GM19438 (cell line): ENCODE measurements at regions not wholly inside any gene's neighbourhood (a gene's known extent, or its start where the extent isn't known, plus 50 kb on each side); places are given as distances from the start of the nearest gene placed in this dataset.

ENCODE experiments used
- ATAC-seq: cut with Tn5 transposase; IDR thresholded peaks from one replicate; pipeline ENCODE4 v1.9.1; 2021; ENCODE audit warnings: low read depth; ENCODE audit not compliant: unreplicated experiment

GRCh38 chr17:14918540-14918939, 346.6 kb downstream of the PMP22 start:
- ATAC-seq, result no peak

DNA sequence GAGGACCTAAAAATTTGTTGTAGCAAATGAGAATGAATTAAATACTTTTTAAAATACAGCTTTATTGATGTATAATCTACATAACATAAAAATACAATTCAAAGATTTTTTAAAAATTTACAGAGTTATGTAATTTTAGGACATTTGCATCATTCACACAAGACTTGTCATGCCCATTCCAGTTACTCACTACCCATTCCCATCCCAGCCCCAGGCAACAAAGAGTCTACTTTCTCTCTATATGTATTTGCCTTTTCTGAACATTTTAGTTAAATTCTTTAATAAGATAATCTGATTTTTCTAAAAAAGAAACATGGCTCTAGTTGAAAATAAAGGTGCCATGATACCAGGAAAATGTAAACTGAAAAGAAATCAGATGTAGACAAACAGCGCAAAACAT, 354.2 kb downstream of the PMP22 start:
- no peak for ATAC-seq

- ATAC-seq, result no peak
Observed at GRCh38 chr17:14904386-14904785, 360.7 kb downstream of the PMP22 start.

GRCh38 chr17:14903854-14904253, 361.3 kb downstream of the PMP22 start:
- no peak for ATAC-seq

- no peak for ATAC-seq
Observed at GRCh38 chr17:14902803-14903202, 362.3 kb downstream of the PMP22 start.

GRCh38 chr17:14902297-14902696, 362.8 kb downstream of the PMP22 start:
- ATAC-seq, result no peak

DNA sequence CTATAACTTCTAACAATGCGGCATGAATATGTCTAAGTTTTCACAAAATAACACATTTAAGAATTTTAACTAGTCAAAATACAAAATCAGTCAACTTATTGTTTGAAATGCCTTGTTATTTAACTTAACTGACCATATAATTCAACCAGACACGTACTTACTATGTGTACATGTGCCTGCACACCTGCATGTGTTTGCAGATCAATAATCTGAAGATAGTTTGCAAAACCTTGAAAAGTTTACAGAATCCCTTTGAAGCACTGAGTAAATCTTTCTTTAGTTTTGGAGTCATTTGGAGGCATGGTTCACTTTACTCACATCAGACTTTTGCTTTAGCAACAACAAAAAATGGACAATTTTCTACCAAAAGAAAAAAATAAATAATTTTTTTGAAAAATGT, 363.8 kb downstream of the PMP22 start:
- no peak for ATAC-seq

DNA sequence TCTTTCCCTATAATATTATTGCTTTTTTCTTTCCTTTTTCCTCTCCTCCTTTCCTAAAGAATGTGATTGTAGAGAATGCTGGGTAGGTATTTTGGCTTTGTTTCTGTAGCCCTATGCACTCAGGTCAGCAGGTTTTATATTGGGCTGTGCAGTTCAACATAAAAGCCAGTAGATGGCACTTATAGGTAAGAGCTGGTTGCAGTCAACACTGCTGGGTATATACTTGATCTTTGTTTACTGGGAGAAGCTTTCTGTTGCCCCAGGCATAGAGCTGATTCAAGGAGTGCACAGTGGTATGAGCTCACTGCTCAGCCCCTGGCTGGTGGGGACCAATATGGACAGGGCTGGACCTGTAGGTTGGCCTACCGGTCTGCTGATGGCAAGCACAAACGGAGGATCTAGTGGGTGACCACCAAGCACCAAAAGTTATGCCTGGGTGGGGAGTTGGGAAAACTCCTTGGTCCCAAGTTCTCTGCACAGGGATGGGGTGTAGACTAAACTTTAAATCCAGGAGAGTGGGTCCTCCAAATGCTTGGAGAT, 378.9 kb downstream of the PMP22 start:
- ATAC-seq, result no peak

DNA sequence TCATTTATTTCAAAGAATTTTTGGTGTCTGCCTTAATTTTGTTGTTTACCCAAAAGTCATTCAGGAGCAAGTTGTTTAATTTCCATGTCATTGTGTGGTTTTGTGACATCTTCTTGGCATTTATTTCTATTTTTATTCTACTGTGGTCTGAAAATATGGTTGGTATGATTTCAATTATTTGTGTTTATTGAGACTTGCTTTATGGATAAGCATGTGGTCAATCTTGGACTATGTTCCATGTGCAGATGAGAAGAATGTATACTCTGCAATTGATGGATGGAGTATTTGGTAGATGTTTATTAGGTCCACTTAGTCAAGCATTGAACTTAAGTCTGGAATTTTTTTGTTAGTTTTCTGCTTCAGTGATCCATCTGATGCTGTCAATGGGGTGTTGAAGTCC, 383.0 kb downstream of the PMP22 start:
- ATAC-seq, result no peak

DNA sequence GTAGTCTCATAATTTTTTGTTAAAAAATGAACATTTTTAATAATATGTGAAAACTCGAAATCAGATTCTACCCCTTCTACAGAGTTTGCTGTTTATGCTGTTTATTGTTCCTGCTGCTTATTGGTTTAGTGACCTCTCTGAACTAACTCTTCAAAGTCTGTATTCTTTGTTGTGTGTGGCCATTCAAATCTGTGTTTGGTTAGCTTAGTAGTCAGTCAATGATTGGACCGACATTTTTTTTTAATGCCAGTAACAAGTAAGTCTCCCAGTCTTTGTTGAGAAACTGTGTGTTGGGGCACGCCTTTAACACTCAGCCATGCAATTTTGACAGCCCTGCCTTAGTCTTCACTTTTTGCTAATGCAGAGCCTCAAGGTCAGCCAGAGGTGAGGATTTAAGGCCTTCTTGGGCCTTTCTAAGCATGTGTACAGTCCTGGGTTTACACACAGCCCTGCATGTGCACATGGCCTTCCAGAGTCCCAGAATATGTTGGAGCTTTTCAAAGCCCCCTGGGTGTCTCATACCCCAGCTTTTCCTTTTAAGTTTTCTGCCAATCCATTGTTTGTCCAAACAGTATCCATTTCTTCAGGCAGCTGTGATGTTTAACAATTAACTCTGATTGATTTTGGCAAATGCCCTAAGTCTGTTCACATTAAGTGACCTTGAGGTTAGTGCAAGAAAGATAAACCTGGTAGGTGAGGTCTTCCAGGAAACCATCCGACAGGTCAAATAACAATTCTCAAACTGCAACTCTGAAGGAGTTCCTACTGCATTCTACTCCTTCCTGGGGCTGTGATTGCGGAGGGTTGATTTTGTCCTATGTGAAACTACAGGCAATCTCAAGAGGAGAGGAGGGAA, 389.3 kb downstream of the PMP22 start:
- ATAC-seq, result no peak

DNA sequence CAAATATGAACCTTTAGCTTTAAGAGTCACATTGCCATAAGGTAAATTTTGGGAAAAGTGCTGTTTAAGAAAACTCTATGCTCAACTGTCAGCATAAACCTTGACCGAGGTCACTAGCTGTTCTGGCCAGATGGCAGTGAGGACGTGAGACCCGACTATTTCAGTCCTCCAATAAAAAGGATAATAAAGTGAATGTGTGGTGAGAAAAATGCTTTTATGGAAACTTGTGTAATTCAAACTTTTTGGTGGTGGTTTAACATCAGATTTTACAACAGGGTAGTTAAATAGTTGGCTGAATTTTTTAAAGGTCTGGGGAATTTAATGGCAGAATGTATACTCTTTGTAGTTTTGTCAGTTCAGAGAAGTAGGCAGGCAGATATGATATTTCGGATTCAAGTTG, 391.1 kb downstream of the PMP22 start:
- no peak for ATAC-seq

DNA sequence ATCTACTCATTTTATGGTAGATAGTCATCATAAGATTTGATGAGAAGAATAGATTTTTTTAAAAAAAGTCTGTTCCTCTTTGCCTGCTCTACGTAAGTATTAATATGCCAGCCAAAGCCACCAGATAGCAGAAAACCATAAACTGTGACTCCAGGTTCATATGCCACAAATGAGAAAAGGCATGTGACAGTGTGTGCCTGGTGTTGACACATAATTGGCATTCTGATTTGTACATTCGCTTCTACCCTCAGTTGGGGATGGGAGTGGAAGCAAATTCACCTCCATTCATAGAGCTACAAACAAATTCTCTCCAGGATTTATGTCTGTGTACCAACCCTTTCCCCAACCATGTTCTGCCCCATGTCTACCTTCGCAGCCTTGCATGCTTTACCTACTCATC, 391.6 kb downstream of the PMP22 start:
- ATAC-seq, result no peak

DNA sequence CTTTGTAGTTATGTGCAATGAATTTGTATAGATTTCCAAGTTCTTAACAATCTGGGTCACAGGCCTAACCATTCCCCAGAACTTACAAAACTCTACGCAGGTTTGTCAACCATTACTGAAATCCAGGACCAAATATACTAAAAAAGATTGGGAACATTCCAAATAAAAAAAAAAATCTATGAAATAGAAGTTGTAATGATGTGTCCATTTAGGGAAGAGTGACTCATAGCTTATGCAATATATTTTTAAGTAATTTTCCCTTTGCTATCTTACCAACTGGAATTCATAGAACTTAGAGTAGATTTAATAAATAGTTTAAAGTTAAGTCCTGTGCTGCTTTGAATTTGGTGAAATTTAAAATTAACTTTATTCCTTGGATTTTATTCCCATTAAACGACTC, 393.2 kb downstream of the PMP22 start:
- ATAC-seq, result no peak

DNA sequence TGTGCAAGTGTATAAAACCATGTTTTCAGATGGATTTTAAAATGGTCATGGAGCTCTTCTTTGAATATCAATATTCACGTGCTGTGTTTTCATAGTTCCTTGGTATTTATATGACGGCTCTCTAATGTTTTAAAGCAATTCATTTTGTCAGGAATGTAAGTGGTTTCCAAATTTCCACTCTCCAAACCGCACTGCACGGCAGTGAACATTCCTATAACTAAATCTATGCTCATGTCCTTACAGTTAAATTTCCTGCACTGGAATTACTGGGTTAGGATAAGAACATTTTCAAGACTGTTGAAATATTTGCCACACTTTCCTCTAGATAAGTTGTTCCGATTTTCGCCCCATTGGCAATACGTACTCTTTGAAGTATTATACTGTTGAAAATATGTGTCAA, 398.9 kb downstream of the PMP22 start:
- no peak for ATAC-seq

GRCh38 chr17:14864127-14864526, 401.0 kb downstream of the PMP22 start:
- ATAC-seq, result no peak

DNA sequence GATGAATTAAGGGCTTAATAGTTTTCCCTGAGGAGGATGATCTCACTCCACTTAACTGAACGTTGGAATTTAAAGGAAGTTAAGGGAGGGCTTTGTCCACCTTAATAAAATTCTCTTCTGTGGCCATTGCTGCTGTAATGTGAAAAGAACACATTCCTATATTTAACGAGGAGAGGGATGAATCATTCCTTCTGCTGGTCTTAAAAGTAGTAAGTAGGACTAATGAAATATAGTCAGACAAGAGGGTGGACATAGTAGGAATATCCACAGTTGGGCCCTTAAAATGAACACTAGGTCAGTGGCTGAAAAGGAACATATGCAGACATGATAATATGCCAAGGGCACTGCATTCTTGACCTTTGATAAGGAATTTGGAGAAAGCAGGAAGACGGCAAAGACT, 405.6 kb downstream of the PMP22 start:
- no peak for ATAC-seq

- ATAC-seq, result no peak
Observed at GRCh38 chr17:14856176-14856575, 408.9 kb downstream of the PMP22 start.

DNA sequence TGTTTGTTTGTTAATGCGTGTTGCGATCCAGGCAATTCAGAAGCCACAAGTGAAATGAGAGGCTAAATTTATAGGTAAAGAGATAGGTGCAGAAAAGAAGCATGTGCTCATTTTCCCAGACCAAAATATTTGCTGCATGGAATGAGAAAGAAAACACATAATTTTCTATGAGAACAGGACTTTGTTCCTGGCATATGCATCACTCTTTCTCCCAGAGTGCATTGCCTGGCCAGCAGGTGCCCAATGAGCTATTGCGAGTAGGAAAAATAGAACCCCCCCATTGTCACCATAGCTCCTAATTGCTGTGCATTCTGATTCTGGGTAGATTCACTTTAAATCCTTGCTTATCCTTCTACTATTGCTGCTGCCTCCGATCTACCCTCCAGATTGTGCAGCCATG, 410.4 kb downstream of the PMP22 start:
- no peak for ATAC-seq

DNA sequence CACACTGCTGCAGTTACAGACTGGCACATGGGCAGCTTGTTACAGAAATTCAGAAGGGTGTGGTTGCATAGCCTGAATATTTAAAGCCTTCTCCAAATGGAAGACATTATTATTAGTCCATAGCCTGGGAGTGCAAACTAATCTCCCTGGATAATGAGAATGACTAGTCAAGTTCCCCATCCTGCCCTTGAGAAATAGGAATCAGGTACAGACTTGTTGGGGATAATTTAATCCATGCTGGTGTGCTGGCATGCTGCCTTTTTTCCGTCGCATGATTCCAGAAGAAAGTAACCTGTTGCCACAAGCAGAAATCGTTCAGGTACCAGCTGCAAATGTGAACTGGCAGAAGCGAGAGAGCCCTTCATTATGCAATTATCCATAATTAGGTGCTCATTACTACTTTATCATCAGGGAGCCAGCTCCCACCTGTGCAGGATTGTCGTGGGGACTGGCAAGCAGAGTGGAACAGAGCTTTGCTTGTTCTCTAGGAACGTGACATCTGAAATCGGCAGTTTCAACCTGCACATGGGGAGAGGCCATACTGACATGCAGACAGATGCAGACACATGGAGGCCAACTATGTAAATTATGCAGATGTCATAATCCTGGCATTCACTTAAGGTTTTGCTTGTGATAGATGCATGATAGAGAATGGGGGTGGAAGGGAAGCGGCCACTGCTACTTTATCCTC, 419.4 kb downstream of the PMP22 start:
- ATAC-seq, result no peak

GRCh38 chr17:14843086-14843795, 421.9 kb downstream of the PMP22 start:
- no peak for ATAC-seq

DNA sequence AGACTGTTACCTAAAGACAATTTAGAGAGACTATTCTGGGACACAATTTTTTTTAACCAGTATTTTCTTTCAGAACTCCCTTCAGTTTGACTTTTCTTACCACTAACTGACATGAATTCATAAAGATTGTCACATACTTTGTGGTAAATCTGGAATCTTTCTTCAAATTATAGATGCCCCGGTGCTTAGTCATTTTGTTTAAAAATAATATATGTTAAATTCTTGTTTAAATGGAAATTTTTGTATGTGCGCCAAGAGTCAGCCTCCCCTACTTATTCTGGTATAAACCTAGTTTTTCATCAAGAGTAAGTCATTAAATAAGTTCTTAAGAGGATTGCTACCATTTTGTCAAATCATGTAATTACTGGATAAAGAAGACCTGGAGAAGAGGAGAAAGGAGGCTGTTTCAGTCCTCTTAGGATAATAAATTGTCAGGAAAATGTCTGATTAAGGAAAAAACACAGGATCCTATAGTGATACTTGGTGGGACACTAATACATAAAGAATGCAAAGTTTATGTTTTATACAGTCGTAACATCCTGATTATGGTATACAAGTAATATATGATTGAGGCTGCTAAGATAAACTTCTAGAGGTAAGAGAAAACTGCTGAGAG, 424.4 kb downstream of the PMP22 start:
- ATAC-seq, result no peak
